Vagina (tissue), 2 donors: ENCODE measurements at regions not wholly inside any gene's neighbourhood (a gene's known extent, or its start where the extent isn't known, plus 50 kb on each side); places are given as distances from the start of the nearest gene placed in this dataset.

Experiments used
- CTCF ChIP-seq, 3 experiments: fragments of 450-650 bp in 2 of 3; fragments of 200-600 bp in 1 of 3; sonication (generic) in 1 of 3; IDR thresholded peaks; one replicate each; pipeline ENCODE4 v1.5.1; 2017 to 2019; ENCODE audit warnings: antibody characterized with exemption in 3 of 3, mild to moderate bottlenecking in 2 of 3, moderate library complexity in 2 of 3
- POLR2A ChIP-seq, 2 donors: fragments of 450-650 bp; IDR thresholded peaks; one replicate each; pipeline ENCODE4 v1.6.1; 2017; ENCODE audit warnings: antibody characterized with exemption in 2 of 2, mild to moderate bottlenecking in 2 of 2, moderate library complexity in 2 of 2
- POLR2AphosphoS5 ChIP-seq, 2 donors: sonication (generic); formaldehyde crosslinking; IDR thresholded peaks; one replicate each; pipeline ENCODE4 v1.9.0; 2017; ENCODE audit warnings: antibody characterized with exemption in 2 of 2, mild to moderate bottlenecking in 2 of 2, low read depth in 1 of 2; ENCODE audit not compliant: insufficient read depth in 1 of 2

GRCh38 chr12:131505561-131505960 lies 205.3 kb upstream of the SFSWAP start:
- no peak for TF ChIP-seq CTCF (IDR thresholded peaks at IDR 0.05)
- no peak for TF ChIP-seq POLR2AphosphoS5 (IDR thresholded peaks at IDR 0.05; ENCODE audit: insufficient read depth in 1 of 2, low read depth in 1 of 2)
- no peak for TF ChIP-seq POLR2A (IDR thresholded peaks at IDR 0.05)
